ENCODE measurements at regions not wholly inside any gene's neighbourhood (a gene's known extent, or its start where the extent isn't known, plus 50 kb on each side); places are given as distances from the start of the nearest gene placed in this dataset.

DNA sequence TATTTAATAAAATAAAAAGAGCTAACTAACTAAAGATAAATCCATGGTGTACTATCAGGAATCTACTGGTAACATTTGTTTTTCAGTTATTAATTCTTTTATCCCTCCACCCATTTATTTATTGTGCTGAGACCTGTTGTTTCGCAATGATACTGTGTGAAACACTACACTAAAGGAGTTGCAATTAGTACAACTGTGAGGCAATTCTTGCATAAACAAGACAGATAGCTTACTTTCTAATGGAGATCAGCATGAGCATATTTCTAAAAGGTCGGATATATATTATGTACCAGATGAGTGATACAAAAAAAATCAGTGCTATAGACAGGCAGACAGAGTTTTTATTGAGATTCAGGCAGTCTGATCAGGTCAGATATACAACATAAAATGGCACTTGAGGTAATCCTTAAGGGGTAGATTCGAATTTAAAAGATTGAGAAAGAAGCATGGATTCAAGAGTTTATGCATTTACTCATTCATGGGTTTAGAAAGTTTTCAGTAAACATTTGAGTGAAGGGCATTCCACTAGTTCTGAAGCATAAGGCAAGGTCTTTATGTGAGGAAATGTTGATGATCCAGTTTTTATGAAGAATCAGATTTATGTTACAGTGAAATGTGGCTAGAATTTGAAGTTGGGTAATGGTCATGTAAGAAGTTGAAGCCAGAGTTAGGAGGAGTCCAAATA, 147.6 kb downstream of the POLR1F start:
- H4K20me1 ChIP-seq (ENCODE audit: low read depth): no peaks in the 10 kb centered on the region
- Mint-ChIP-seq H3K4me3 (no peak overlapping the region), H3K27ac (no peak overlapping the region), H3K9me3 (no peaks in the 10 kb centered on the region), H3K4me1 (no peaks in the 10 kb centered on the region), H3K27me3 (ENCODE audit: insufficient read depth, low read depth) (no peaks in the 10 kb centered on the region), H3K36me3 (no peaks in the 10 kb centered on the region)
- H3K9me3 ChIP-seq (ENCODE audit: low read depth): no peaks in the 10 kb centered on the region
- no peaks in the 10 kb centered on the region for H3K36me3 ChIP-seq
- no peak overlapping the region for H3K9ac ChIP-seq
- H3K79me2 ChIP-seq (ENCODE audit: low read depth): no peaks in the 10 kb centered on the region
- H3K4me1 ChIP-seq: no peaks in the 10 kb centered on the region
- H3K4me3 ChIP-seq: no peak overlapping the region
- H3K27me3 ChIP-seq: no peaks in the 10 kb centered on the region
- no peak overlapping the region for H3K4me2 ChIP-seq
- no peak for DNase-seq (ENCODE audit: low spot score)
- H3F3A ChIP-seq (ENCODE audit: low read depth): no peaks in the 10 kb centered on the region
- TF ChIP-seq, protein P1, sequence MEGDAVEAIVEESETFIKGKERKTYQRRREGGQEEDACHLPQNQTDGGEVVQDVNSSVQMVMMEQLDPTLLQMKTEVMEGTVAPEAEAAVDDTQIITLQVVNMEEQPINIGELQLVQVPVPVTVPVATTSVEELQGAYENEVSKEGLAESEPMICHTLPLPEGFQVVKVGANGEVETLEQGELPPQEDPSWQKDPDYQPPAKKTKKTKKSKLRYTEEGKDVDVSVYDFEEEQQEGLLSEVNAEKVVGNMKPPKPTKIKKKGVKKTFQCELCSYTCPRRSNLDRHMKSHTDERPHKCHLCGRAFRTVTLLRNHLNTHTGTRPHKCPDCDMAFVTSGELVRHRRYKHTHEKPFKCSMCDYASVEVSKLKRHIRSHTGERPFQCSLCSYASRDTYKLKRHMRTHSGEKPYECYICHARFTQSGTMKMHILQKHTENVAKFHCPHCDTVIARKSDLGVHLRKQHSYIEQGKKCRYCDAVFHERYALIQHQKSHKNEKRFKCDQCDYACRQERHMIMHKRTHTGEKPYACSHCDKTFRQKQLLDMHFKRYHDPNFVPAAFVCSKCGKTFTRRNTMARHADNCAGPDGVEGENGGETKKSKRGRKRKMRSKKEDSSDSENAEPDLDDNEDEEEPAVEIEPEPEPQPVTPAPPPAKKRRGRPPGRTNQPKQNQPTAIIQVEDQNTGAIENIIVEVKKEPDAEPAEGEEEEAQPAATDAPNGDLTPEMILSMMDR (IDR thresholded peaks at IDR 0.05): no peak
- no peak for TF ChIP-seq EZH2 (IDR thresholded peaks at IDR 0.05)
- TF ChIP-seq EZH2phosphoT487 (IDR thresholded peaks at IDR 0.05): no peak
- no peak overlapping the region for H3K27ac ChIP-seq
- H2AFZ ChIP-seq (replicated peaks): no peak overlapping the region

DNA sequence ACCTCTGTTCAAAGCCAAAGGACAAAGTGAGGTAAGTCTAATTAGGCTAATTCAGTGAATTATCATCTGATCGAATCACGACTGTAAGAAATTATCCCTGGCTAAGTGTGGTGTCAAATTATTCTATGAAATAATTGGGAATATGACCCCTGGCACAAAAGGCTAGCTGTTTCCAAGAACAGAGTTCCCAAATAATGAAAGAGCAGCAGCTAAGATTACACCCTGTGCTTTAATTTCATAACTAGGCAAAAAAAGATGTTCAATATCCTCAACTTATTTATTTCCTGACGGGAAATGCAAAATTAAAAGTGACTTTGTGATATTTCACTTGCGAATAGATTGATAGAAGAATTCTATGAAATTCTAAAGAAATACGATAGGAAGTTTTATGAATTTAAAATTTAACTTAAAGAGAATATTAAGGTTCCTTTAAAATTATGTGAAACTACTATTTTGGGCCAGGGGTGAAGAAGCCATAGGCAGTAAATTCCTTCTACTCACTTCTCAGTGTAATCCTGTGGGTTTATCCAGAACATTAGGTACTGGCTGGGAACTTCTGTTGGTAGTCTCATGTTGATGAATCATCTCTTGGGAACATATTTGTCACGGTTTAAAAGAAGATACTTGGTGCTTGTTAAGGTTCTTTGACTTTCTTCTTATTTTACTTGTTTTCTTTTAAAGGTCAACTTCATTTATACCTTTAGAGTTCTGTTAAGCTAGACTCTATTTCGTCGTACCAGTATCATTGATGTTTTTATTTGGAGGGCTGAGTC, 148.5 kb downstream of the POLR1F start:
- no peaks in the 10 kb centered on the region for H3K27me3 Mint-ChIP-seq (ENCODE audit: insufficient read depth, low read depth)
- no peak overlapping the region for H3K4me3 ChIP-seq
- no peak for DNase-seq (ENCODE audit: low spot score)
- H3K9ac ChIP-seq: no peak overlapping the region
- H3K4me2 ChIP-seq: no peak overlapping the region
- no peak overlapping the region for H3K4me3 Mint-ChIP-seq
- H3K27me3 ChIP-seq: no peaks in the 10 kb centered on the region
- no peaks in the 10 kb centered on the region for H3K4me1 Mint-ChIP-seq
- H3K27ac Mint-ChIP-seq: no peak overlapping the region
- H3K9me3 Mint-ChIP-seq: no peaks in the 10 kb centered on the region
- no peaks in the 10 kb centered on the region for H3K79me2 ChIP-seq (ENCODE audit: low read depth)
- TF ChIP-seq, protein P1 (IDR thresholded peaks at IDR 0.05): no peak
- TF ChIP-seq EZH2phosphoT487 (IDR thresholded peaks at IDR 0.05) (no peak), EZH2 (IDR thresholded peaks at IDR 0.05) (no peak)
- no peaks in the 10 kb centered on the region for H3K36me3 ChIP-seq
- H3K36me3 Mint-ChIP-seq: no peaks in the 10 kb centered on the region
- H3K9me3 ChIP-seq (ENCODE audit: low read depth): no peaks in the 10 kb centered on the region
- H3K4me1 ChIP-seq: no peaks in the 10 kb centered on the region
- no peak overlapping the region for H3K27ac ChIP-seq
- no peaks in the 10 kb centered on the region for H3F3A ChIP-seq (ENCODE audit: low read depth)
- no peaks in the 10 kb centered on the region for H4K20me1 ChIP-seq (ENCODE audit: low read depth)
- no peak overlapping the region for H2AFZ ChIP-seq (replicated peaks)

DNA sequence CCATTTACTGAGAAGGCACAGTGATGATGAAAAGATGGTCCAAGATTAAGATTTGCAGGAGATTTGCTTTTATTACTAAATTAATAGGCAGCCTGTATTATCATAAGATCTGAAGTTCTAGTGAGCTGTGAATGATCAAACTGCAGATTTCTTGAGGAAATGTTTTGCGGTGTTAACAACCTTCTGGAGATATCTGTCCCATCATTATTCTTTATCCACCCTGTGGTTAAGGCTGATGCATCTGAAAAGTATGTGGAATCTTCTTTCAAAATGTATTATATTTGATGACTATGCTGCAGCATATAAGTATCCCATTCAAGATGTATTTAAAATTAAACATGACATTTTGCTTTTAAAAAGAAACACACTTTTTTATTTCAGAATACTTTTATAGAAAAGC, 150.3 kb downstream of the POLR1F start:
- no peaks in the 10 kb centered on the region for H3K9me3 Mint-ChIP-seq

More for the DNA sequence above, 150.3 kb downstream of the POLR1F start:
- Mint-ChIP-seq H3K27ac (no peak overlapping the region), H3K4me1 (no peaks in the 10 kb centered on the region), H3K27me3 (ENCODE audit: insufficient read depth, low read depth) (no peaks in the 10 kb centered on the region), H3K4me3 (no peak overlapping the region), H3K36me3 (no peaks in the 10 kb centered on the region)
- Histone ChIP-seq H3K79me2 (ENCODE audit: low read depth) (no peaks in the 10 kb centered on the region), H2AFZ (replicated peaks) (no peak overlapping the region), H3K9me3 (ENCODE audit: low read depth) (no peaks in the 10 kb centered on the region), H3K36me3 (no peaks in the 10 kb centered on the region), H3K4me3 (no peak overlapping the region), H3F3A (ENCODE audit: low read depth) (no peaks in the 10 kb centered on the region), H3K4me1 (no peaks in the 10 kb centered on the region), H3K4me2 (no peak overlapping the region), H3K27ac (no peak overlapping the region), H3K27me3 (no peaks in the 10 kb centered on the region), H4K20me1 (ENCODE audit: low read depth) (no peaks in the 10 kb centered on the region), H3K9ac (no peak overlapping the region)
- DNase-seq (ENCODE audit: low spot score): no peak
- no peak for TF ChIP-seq EZH2 (IDR thresholded peaks at IDR 0.05)
- TF ChIP-seq, protein P1 (IDR thresholded peaks at IDR 0.05): no peak
- TF ChIP-seq EZH2phosphoT487 (IDR thresholded peaks at IDR 0.05): no peak
